ENCODE measurements at regions not wholly inside any gene's neighbourhood (a gene's known extent, or its start where the extent isn't known, plus 50 kb on each side); places are given as distances from the start of the nearest gene placed in this dataset.

GRCh38 chr22:47570851-47571250 lies 808.4 kb downstream of the TBC1D22A start:
- no peaks in the 10 kb centered on the region for H3K27me3 ChIP-seq (ENCODE audit: control insufficient read depth, insufficient read depth, low read length)

GRCh38 chr22:47570300-47570685 lies 807.8 kb downstream of the TBC1D22A start:
- ATAC-seq (no peak), DNase-seq (ENCODE audit: low read depth, low spot score) (no peak)
- Histone ChIP-seq H3K27me3 (ENCODE audit: control insufficient read depth, insufficient read depth, low read length) (no peaks in the 10 kb centered on the region), H3K4me1 (ENCODE audit: control insufficient read depth, insufficient read depth, low read length) (no peaks in the 10 kb centered on the region), H3K9me3 (ENCODE audit: control insufficient read depth, insufficient read depth, low read depth, low read length) (no peaks in the 10 kb centered on the region), H3K4me3 (ENCODE audit: low read depth in 2 of 2, low read length in 2 of 2) (no peak overlapping the region), H3K36me3 (ENCODE audit: control insufficient read depth, insufficient read depth, low read length) (no peaks in the 10 kb centered on the region), H3K27ac (ENCODE audit: low read length) (no peak overlapping the region)
- in situ Hi-C loops (cut with HindIII; ENCODE audit: low pct_unique_long_range_greater_than_20kb, low sequenced_read_pairs) (no loop called here), intact Hi-C loops (cut with micrococcal nuclease; ENCODE audit: unreplicated experiment) (no loop called here)
- ChIA-PET POLR2A (no interaction called here), CTCF (no interaction called here)
- TF ChIP-seq CTCF (IDR thresholded peaks at IDR 0.05) (no peak), TCF7L2 (IDR thresholded peaks at IDR 0.05; ENCODE audit: low read depth, low read length) (no peak), REST (IDR thresholded peaks at IDR 0.05; ENCODE audit: insufficient read depth in 1 of 2, low read depth in 2 of 2, low read length in 1 of 2) (no peak), SIN3A (IDR thresholded peaks at IDR 0.05; ENCODE audit: borderline replicate concordance, insufficient read depth, low read depth, low read length) (no peak), POLR2AphosphoS5 (IDR thresholded peaks at IDR 0.05; ENCODE audit: low read depth, low read length) (no peak)
- no TSS peak for BruUV-seq (replicated peaks)

More at GRCh38 chr22:47570851-47571250, 808.4 kb downstream of the TBC1D22A start:
- no peak for TF ChIP-seq SIN3A (IDR thresholded peaks at IDR 0.05; ENCODE audit: borderline replicate concordance, insufficient read depth, low read depth, low read length)
- TF ChIP-seq CTCF (IDR thresholded peaks at IDR 0.05) = no peak
- TF ChIP-seq REST (IDR thresholded peaks at IDR 0.05; ENCODE audit: insufficient read depth in 1 of 2, low read depth in 2 of 2, low read length in 1 of 2) = no peak
- TF ChIP-seq TCF7L2 (IDR thresholded peaks at IDR 0.05; ENCODE audit: low read depth, low read length) = no peak
- TF ChIP-seq POLR2AphosphoS5 (IDR thresholded peaks at IDR 0.05; ENCODE audit: low read depth, low read length) = no peak
- Histone ChIP-seq H3K4me3 (ENCODE audit: low read depth in 2 of 2, low read length in 2 of 2) (no peak overlapping the region), H3K27ac (ENCODE audit: low read length) (no peak overlapping the region), H3K9me3 (ENCODE audit: control insufficient read depth, insufficient read depth, low read depth, low read length) (no peaks in the 10 kb centered on the region), H3K36me3 (ENCODE audit: control insufficient read depth, insufficient read depth, low read length) (no peaks in the 10 kb centered on the region), H3K4me1 (ENCODE audit: control insufficient read depth, insufficient read depth, low read length) (no peaks in the 10 kb centered on the region)
- ChIA-PET CTCF (no interaction called here), POLR2A (no interaction called here)
- intact Hi-C loops (cut with micrococcal nuclease; ENCODE audit: unreplicated experiment) (no loop called here), in situ Hi-C loops (cut with HindIII; ENCODE audit: low pct_unique_long_range_greater_than_20kb, low sequenced_read_pairs) (no loop called here)
- no peak for ATAC-seq
- BruUV-seq (replicated peaks) = no TSS peak
- DNase-seq (ENCODE audit: low read depth, low spot score) = no peak

Data from Panc1 (cell line).